ENCODE measurements at regions not wholly inside any gene's neighbourhood (a gene's known extent, or its start where the extent isn't known, plus 50 kb on each side); places are given as distances from the start of the nearest gene placed in this dataset.

GRCh38 chr5:124044613-124045012 is 532.6 kb downstream of the CSNK1G3 start:
- no peak overlapping the region for H3K23ac ChIP-seq (ENCODE audit: insufficient read length, low read depth, low read length)
- no peak for DNase-seq
- no peak overlapping the region for H3K27ac ChIP-seq (ENCODE audit: insufficient read length, low read depth, low read length)
- H2AFZ ChIP-seq (ENCODE audit: low read length): no peak overlapping the region
- no peak overlapping the region for H3K56ac ChIP-seq (ENCODE audit: insufficient read length, low read depth, low read length)
- H4K91ac ChIP-seq (ENCODE audit: insufficient read length, low read depth, low read length): no peak overlapping the region
- no peak for TF ChIP-seq CTCF (conservative IDR thresholded peaks at IDR 0.05)
- no peak overlapping the region for H2BK5ac ChIP-seq (ENCODE audit: insufficient read length, low read length)
- peaks cover 7 to 9% (median 8%) of the 10 kb centered on the region in 3 experiments; a peak in 5 of 7 replicates for H3K36me3 Mint-ChIP-seq (ENCODE audit: insufficient read depth in 1 of 3, low read depth in 3 of 3)
- H2BK120ac ChIP-seq (ENCODE audit: low read depth, low read length, poor library complexity, severe bottlenecking): no peak overlapping the region
- no peak overlapping the region for H4K8ac ChIP-seq (replicated peaks; ENCODE audit: insufficient read length, low read depth, low read length)
- no peaks in the 10 kb centered on the region for H3K23me2 ChIP-seq (ENCODE audit: insufficient read length, low read depth, low read length, poor library complexity, severe bottlenecking)
- no peaks in the 10 kb centered on the region for H4K20me1 ChIP-seq (ENCODE audit: control insufficient read depth, insufficient read depth, insufficient read length)
- no peak overlapping the region for H3K4me3 Mint-ChIP-seq
- peaks cover 3 to 7% of the 10 kb centered on the region in 2 experiments; a peak in 3 of 4 replicates for H3K4me1 Mint-ChIP-seq
- H3K4ac ChIP-seq (ENCODE audit: low read depth, low read length): no peak overlapping the region
- no peak overlapping the region for H2BK12ac ChIP-seq (ENCODE audit: insufficient read length, low read depth, low read length)
- H3K9me3 Mint-ChIP-seq: peaks cover 7 to 19% of the 10 kb centered on the region in 2 experiments
- H2BK20ac ChIP-seq (ENCODE audit: low read depth, low read length, poor library complexity, severe bottlenecking): no peak overlapping the region
- H3K9me3 ChIP-seq (ENCODE audit: control insufficient read depth, low read depth, low read length): no peaks in the 10 kb centered on the region
- no peaks in the 10 kb centered on the region for H3K79me2 ChIP-seq (ENCODE audit: insufficient read depth, low read length)
- H4K5ac ChIP-seq (ENCODE audit: insufficient read length, low read depth, low read length): no peak overlapping the region
- H3K4me2 ChIP-seq (ENCODE audit: insufficient read depth, insufficient read length, low read length): no peak overlapping the region
- no peaks in the 10 kb centered on the region for H3K27me3 Mint-ChIP-seq (ENCODE audit: low read depth)
- H3K27me3 ChIP-seq (ENCODE audit: insufficient read depth, low read length): no peaks in the 10 kb centered on the region
- no peaks in the 10 kb centered on the region for H3K79me1 ChIP-seq (ENCODE audit: insufficient read depth, low read depth, low read length, poor library complexity, severe bottlenecking)
- H3K14ac ChIP-seq (ENCODE audit: insufficient read depth, low read length): no peak overlapping the region
- no peak overlapping the region for H3K18ac ChIP-seq (ENCODE audit: insufficient read length, low read depth, low read length)
- H2BK15ac ChIP-seq (ENCODE audit: low read depth, low read length): no peak overlapping the region
- WGBS (ENCODE audit: extremely low coverage, insufficient read length, low lambda C conversion rate): no CpG with 5 or more reads among the region's 2 CpGs
- H3K9ac ChIP-seq (ENCODE audit: extremely low read depth, insufficient read length, low read length): no peak overlapping the region
- no peaks in the 10 kb centered on the region; the same call in 1 of the 2 replicates for H3K4me1 ChIP-seq (ENCODE audit: insufficient read depth, low read length)
- no peak overlapping the region for H2AK5ac ChIP-seq (ENCODE audit: insufficient read length, low read length)
- H3T11ph ChIP-seq (ENCODE audit: low read length): no peak overlapping the region
- no peak overlapping the region for H3K27ac Mint-ChIP-seq
